SK-N-SH (cell line): ENCODE measurements at regions not wholly inside any gene's neighbourhood (a gene's known extent, or its start where the extent isn't known, plus 50 kb on each side); places are given as distances from the start of the nearest gene placed in this dataset.
"Not testable (repeated sequence)": the region's sequence is repeated elsewhere in the genome, so short reads cannot be mapped to it uniquely, and the experiment has no call there.

Experiments used
- CTCF ChIA-PET: fragments of 300-600, 350-600 bp; formaldehyde crosslinking; extraction: SDS; loops from one replicate; lab custom pipeline; 2021; lab: Yijun Ruan, JAX
- POLR2A ChIA-PET: fragments of 350-600 bp; sonication (Branson Sonifier 250); formaldehyde crosslinking; extraction: SDS; loops from one replicate; lab custom pipeline; 2020; ENCODE audit warnings: antibody characterized with exemption, inconsistent platforms; lab: Yijun Ruan, JAX
- DNase-seq: peaks from one replicate; pipeline ENCODE4 v3.0.0; 2012
- H2AFZ ChIP-seq: fragments of 200-600 bp; sonication (generic); 2 replicates; pipeline ENCODE4 v1.8.1; 2016; ENCODE audit warnings: antibody characterized with exemption, mild to moderate bottlenecking, low read depth
- H3F3A ChIP-seq: fragments of 200-600 bp; sonication (generic); replicated peaks from 2 replicates; pipeline ENCODE3; 2016; ENCODE audit warnings: antibody characterized with exemption, mild to moderate bottlenecking; ENCODE audit not compliant: insufficient read depth
- H3K27ac ChIP-seq, 2 experiments: fragments of 200-500 bp in 1 of 2; fragments of 200-600 bp in 1 of 2; sonication (Bioruptor generic) in 1 of 2; sonication (generic), shearing (Covaris generic) in 1 of 2; 2 replicates each; pipeline versions ENCODE4 v1.5.1 to v1.6.1; 2014 to 2016; ENCODE audit warnings: low read depth in 2 of 2, inconsistent platforms in 1 of 2, low read length in 1 of 2, mild to moderate bottlenecking in 1 of 2, mixed read lengths in 1 of 2
- H3K27me3 ChIP-seq: fragments of 200-600 bp; sonication (generic), shearing (Covaris generic); 2 replicates; pipeline ENCODE4 v1.6.1; 2016; ENCODE audit warnings: mixed run types; ENCODE audit not compliant: insufficient read depth
- H3K36me3 ChIP-seq, 2 experiments: fragments of 200-500 bp in 1 of 2; fragments of 200-600 bp in 1 of 2; sonication (Bioruptor generic) in 1 of 2; sonication (generic) in 1 of 2; replicated peaks in 1 of 2; 2 replicates each; pipeline versions ENCODE3 to v1.5.1; 2014 to 2016; ENCODE audit warnings: low read length in 1 of 2, mild to moderate bottlenecking in 1 of 2; ENCODE audit not compliant: insufficient read depth in 2 of 2, control insufficient read depth in 1 of 2
- H3K4me1 ChIP-seq, 2 experiments: fragments of 200-500 bp in 1 of 2; fragments of 200-600 bp in 1 of 2; sonication (Bioruptor generic) in 1 of 2; sonication (generic), shearing (Covaris generic) in 1 of 2; 2 replicates each; pipeline versions ENCODE4 v1.5.1 to v1.6.1; 2014 to 2016; ENCODE audit warnings: low read depth in 1 of 2, low read length in 1 of 2, mixed run types in 1 of 2; ENCODE audit not compliant: insufficient read depth in 2 of 2, control insufficient read depth in 1 of 2
- H3K4me2 ChIP-seq: fragments of 200-600 bp; sonication (generic), shearing (Covaris generic); 2 replicates; pipeline ENCODE4 v1.6.1; 2017; ENCODE audit warnings: mixed run types
- H3K4me3 ChIP-seq, 2 experiments: fragments of 200-500 bp in 1 of 2; fragments of 200-600 bp in 1 of 2; sonication (Bioruptor generic) in 1 of 2; sonication (generic), shearing (Covaris generic) in 1 of 2; 2 replicates each; pipeline versions ENCODE4 v1.5.1 to v1.8.1; 2014 to 2016; ENCODE audit warnings: low read depth in 2 of 2, inconsistent platforms in 1 of 2, low read length in 1 of 2, mild to moderate bottlenecking in 1 of 2, mixed read lengths in 1 of 2, moderate library complexity in 1 of 2
- H3K79me2 ChIP-seq: fragments of 200-600 bp; sonication (generic); 2 replicates; pipeline ENCODE4 v1.8.1; 2017; ENCODE audit warnings: mild to moderate bottlenecking; ENCODE audit not compliant: insufficient read depth
- H3K9ac ChIP-seq: fragments of 200-600 bp; sonication (generic); 2 replicates; pipeline ENCODE4 v1.6.1; 2017; ENCODE audit warnings: mixed run types
- H3K9me2 ChIP-seq: fragments of 200-600 bp; sonication (generic); 2 replicates; pipeline ENCODE4 v1.6.1; 2017; ENCODE audit warnings: mixed run types
- H3K9me3 ChIP-seq: fragments of 200-600 bp; sonication (generic); 2 replicates; pipeline ENCODE4 v1.6.1; 2017; ENCODE audit warnings: mixed run types, mild to moderate bottlenecking, moderate library complexity
- H4K20me1 ChIP-seq: fragments of 200-600 bp; sonication (generic); 2 replicates; pipeline ENCODE4 v1.6.1; 2017; ENCODE audit warnings: mild to moderate bottlenecking, mixed run types; ENCODE audit not compliant: insufficient read depth
- CTCF ChIP-seq: fragments of 200-600 bp; sonication (generic); IDR thresholded peaks from 2 replicates; pipeline ENCODE4 v1.6.1; 2017; ENCODE audit warnings: antibody characterized with exemption, mild to moderate bottlenecking, moderate library complexity
- ELF1 ChIP-seq: IDR thresholded peaks from 2 replicates; pipeline ENCODE4 v1.4.0; 2012
- EP300 ChIP-seq, 2 experiments: IDR thresholded peaks; 2 replicates each; pipeline versions ENCODE4 v1.4.0 to v1.6.1; 2012; ENCODE audit warnings: borderline replicate concordance in 1 of 2, low read depth in 1 of 2, low read length in 1 of 2
- EZH2phosphoT487 ChIP-seq: fragments of 200-600 bp; sonication (generic); IDR thresholded peaks from 2 replicates; pipeline ENCODE4 v1.6.1; 2017; ENCODE audit warnings: low read depth, mixed run types, mild to moderate bottlenecking, antibody characterized with exemption, moderate library complexity, borderline replicate concordance
- FOXJ3 ChIP-seq: sonication (generic); formaldehyde crosslinking; IDR thresholded peaks from 2 replicates; pipeline ENCODE4 v1.5.1; 2020; ENCODE audit warnings: mild to moderate bottlenecking, missing genetic modification reagents
- GABPA ChIP-seq: IDR thresholded peaks from 2 replicates; pipeline ENCODE4 v1.4.0; 2012; ENCODE audit warnings: low read depth, mild to moderate bottlenecking
- JUND ChIP-seq: IDR thresholded peaks from 2 replicates; pipeline ENCODE4 v1.4.0; 2012
- MAX ChIP-seq: IDR thresholded peaks from 2 replicates; pipeline ENCODE4 v1.4.0; 2012; ENCODE audit warnings: low read depth
- MEF2A ChIP-seq: IDR thresholded peaks from 2 replicates; pipeline ENCODE4 v1.4.0; 2012; ENCODE audit warnings: low read depth, borderline replicate concordance
- MXI1 ChIP-seq: IDR thresholded peaks from 2 replicates; pipeline ENCODE4 v1.6.1; 2012; ENCODE audit warnings: mild to moderate bottlenecking, low read depth, low read length, improper control_type of control experiment
- RAD21 ChIP-seq: IDR thresholded peaks from 2 replicates; pipeline ENCODE4 v1.6.1; 2012; ENCODE audit warnings: mild to moderate bottlenecking, low read length
- RCOR1 ChIP-seq: fragments of 150-350 bp; IDR thresholded peaks from 2 replicates; pipeline ENCODE4 v1.6.1; 2017; ENCODE audit warnings: antibody characterized with exemption, low read length
- SMC3 ChIP-seq: IDR thresholded peaks from 2 replicates; pipeline ENCODE4 v1.6.1; 2012; ENCODE audit warnings: low read depth, low read length, improper control_type of control experiment
- TAF1 ChIP-seq: IDR thresholded peaks from 2 replicates; pipeline ENCODE4 v1.6.1; 2012; ENCODE audit warnings: low read depth, mild to moderate bottlenecking, low read length, moderate library complexity, borderline replicate concordance
- TEAD4 ChIP-seq: IDR thresholded peaks from 2 replicates; pipeline ENCODE4 v1.4.0; 2012; ENCODE audit warnings: mild to moderate bottlenecking, borderline replicate concordance; ENCODE audit not compliant: insufficient read depth
- USF1 ChIP-seq: IDR thresholded peaks from 2 replicates; pipeline ENCODE4 v1.4.0; 2012; ENCODE audit warnings: low read depth, borderline replicate concordance
- USF2 ChIP-seq: fragments of 150-350 bp; IDR thresholded peaks from 2 replicates; pipeline ENCODE4 v1.6.1; 2017; ENCODE audit warnings: antibody characterized with exemption, low read length, low read depth, borderline replicate concordance
- ZBTB33 ChIP-seq: IDR thresholded peaks from 2 replicates; pipeline ENCODE4 v1.4.0; 2012; ENCODE audit warnings: low read depth, borderline replicate concordance
- WGBS: methylation state at CpG from one replicate; pipeline ENCODE4 v1.1.6; 2017; ENCODE audit warnings: low lambda C conversion rate; 5-methylcytosine and 5-hydroxymethylcytosine counted together

- Histone ChIP-seq H3F3A (no peaks in the 10 kb centered on the region), H4K20me1 (no peaks in the 10 kb centered on the region), H3K27me3 (peaks cover 7% of the 10 kb centered on the region; the same call in 1 of the 2 replicates), H3K36me3 (no peaks in the 10 kb centered on the region), H2AFZ (no peak overlapping the region), H3K27ac (no peak overlapping the region), H3K9ac (no peak overlapping the region), H3K4me3 (no peak overlapping the region), H3K9me3 (no peaks in the 10 kb centered on the region), H3K79me2 (no peaks in the 10 kb centered on the region), H3K4me2 (no peak overlapping the region)
- WGBS, result 6% methylated on average over 7 of the region's 10 CpGs
- DNase-seq, result no peak
- TF ChIP-seq RCOR1, result no peak
- TF ChIP-seq JUND, result no peak
- TF ChIP-seq SMC3, result no peak
- TF ChIP-seq EZH2phosphoT487, result no peak
- TF ChIP-seq, all 33 proteins: peak for 0
- no peaks in the 10 kb centered on the region for H3K4me1 ChIP-seq
- ChIA-PET CTCF (no interaction called here), POLR2A (no interaction called here)
- H3K9me2 ChIP-seq, result no peaks in the 10 kb centered on the region
These were observed 61.3 kb upstream of the MAGEC2 start for GRCh38 chrX:142266417-142266816.

- H3K9me2 ChIP-seq, H3K9me3 ChIP-seq, H3F3A ChIP-seq, POLR2A ChIA-PET, H4K20me1 ChIP-seq, CTCF ChIA-PET, H3K4me1 ChIP-seq, H3K4me2 ChIP-seq, H3K27me3 ChIP-seq, H3K27ac ChIP-seq, H3K79me2 ChIP-seq, H3K36me3 ChIP-seq, DNase-seq, H3K9ac ChIP-seq, H2AFZ ChIP-seq, H3K4me3 ChIP-seq: not testable (repeated sequence)
- 17% methylated on average over 4 of the region's 16 CpGs for WGBS
These were observed 60.5 kb upstream of the MAGEC2 start for GRCh38 chrX:142265549-142265948.

- H3K9me3 ChIP-seq, result no peaks in the 10 kb centered on the region
- POLR2A ChIA-PET, result no interaction called here
- H3K79me2 ChIP-seq, result no peaks in the 10 kb centered on the region
- no peaks in the 10 kb centered on the region for H4K20me1 ChIP-seq
- H3K9ac ChIP-seq, result no peak overlapping the region
- H3K9me2 ChIP-seq, result no peaks in the 10 kb centered on the region
- no peaks in the 10 kb centered on the region for H3K36me3 ChIP-seq
- no peak overlapping the region for H3K4me3 ChIP-seq
- no peaks in the 10 kb centered on the region for H3F3A ChIP-seq
- CTCF ChIA-PET, result no interaction called here
- no peak overlapping the region for H3K27ac ChIP-seq
- no peak for DNase-seq
- H3K4me2 ChIP-seq, result no peak overlapping the region
- H3K4me1 ChIP-seq, result no peaks in the 10 kb centered on the region
- 9% methylated on average over 3 of the region's 3 CpGs for WGBS
- no peaks in the 10 kb centered on the region for H3K27me3 ChIP-seq
- H2AFZ ChIP-seq, result no peak overlapping the region
- TF ChIP-seq ZBTB33 (no peak), MAX (no peak), TEAD4 (no peak), EZH2phosphoT487 (no peak), RAD21 (no peak), CTCF (no peak), TAF1 (no peak), EP300 (IDR thresholded peaks at IDR 0.05; ENCODE audit: borderline replicate concordance in 1 of 2, low read depth in 1 of 2, low read length in 1 of 2) (no peak), JUND (no peak), ELF1 (no peak), MXI1 (no peak), MEF2A (no peak), USF2 (no peak), GABPA (no peak), FOXJ3 (CRISPR knock-in tag) (no peak), USF1 (no peak)
These were observed 51.8 kb upstream of the MAGEC2 start for GRCh38 chrX:142256935-142257334.
